ENCODE measurements at regions not wholly inside any gene's neighbourhood (a gene's known extent, or its start where the extent isn't known, plus 50 kb on each side); places are given as distances from the start of the nearest gene placed in this dataset.

DNA sequence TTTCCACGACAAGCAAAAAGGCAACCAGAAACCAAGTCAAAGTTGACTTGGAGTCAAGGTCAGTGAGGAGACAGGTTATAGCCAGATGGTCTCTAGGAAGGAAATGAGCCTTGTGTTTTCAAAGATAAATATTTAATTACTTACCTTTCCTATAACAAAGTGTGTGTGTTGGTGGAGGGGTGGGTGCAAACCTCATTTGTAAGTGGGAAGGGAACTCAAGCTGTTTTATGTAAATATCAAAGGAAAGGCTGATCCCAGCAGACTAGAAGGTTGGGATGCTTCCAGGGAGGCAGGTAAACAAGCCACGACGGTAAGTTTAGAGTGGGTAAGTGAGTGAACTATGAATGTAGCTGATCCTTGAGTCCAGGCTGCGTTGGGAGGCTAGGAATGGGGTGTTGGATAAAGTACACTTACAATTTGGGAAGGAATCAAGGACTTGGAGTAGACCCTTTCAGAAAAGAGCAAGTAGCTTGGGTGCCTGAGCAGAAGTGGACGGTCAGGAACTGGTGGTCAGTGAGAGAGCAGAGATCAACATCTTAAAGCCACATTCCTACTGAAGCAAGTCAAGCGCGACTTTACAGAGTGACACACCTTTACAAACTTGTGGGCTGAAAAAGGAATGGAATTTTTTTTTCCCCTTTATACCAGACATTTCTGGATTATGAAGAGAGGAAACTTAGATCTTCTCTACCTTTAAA is 82.0 kb upstream of the TBL1XR1 start (continued):
- TF ChIP-seq EP300 (IDR thresholded peaks at IDR 0.05; ENCODE audit: low read depth in 2 of 2, low read length in 2 of 2) = peak in 1 of 2 experiments; percentile 17; a peak in 1 of 4 replicates
- no peak for TF ChIP-seq EP300 (CRISPR knock-in tag; IDR thresholded peaks at IDR 0.05; ENCODE audit: borderline replicate concordance)
- TF ChIP-seq PPARG (CRISPR knock-in tag; conservative IDR thresholded peaks at IDR 0.05) = peak; percentile 71

DNA sequence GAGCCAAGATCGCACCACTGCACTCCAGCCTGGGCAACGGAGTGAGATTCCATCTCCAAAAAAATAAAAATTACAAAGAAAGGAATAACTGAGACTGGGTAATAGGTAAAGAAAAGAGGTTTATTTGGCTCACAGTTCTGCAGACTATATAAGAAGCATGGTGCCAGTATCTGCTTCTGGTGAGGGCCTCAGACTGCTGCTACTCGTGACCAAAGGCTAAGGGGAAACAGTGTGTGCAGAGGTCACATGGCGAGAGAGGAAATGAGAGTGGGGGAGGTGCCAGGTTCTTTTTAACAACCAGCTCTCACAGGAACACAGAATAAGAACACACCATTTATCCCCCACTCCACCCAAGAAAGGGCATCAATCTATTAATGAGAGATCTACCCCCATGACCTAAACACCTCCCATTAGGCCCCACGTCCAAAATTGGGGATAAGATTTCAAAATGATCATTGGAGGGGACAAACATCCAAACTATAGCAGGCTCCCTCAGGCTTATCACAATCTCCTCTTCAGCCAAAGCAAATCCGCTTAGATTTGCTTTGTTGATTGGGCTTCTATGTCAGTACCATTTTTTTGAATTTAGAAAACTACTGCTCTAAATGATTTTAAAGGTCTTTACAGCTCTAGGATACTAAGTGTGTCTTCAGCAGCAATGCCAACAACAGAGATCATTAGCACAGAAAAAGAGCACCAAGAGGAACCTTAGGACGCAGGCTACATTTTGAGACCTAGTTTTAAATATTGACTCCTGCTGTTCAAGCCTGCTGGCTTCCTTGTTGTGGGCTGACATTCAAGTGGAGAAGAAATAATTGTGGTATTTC is 84.2 kb upstream of the TBL1XR1 start:
- no TSS peak for BruUV-seq (replicated peaks)
- Histone ChIP-seq H3K9ac (ENCODE audit: insufficient read depth, low read depth, low read length) (no peak overlapping the region), H3K79me2 (ENCODE audit: insufficient read depth, low read length) (no peaks in the 10 kb centered on the region), H2AFZ (ENCODE audit: low read length) (no peak overlapping the region), H4K20me1 (ENCODE audit: insufficient read depth, low read length) (no peaks in the 10 kb centered on the region), H3K4me2 (ENCODE audit: low read depth, low read length) (no peak overlapping the region; the same call in 1 of the 2 replicates), H3K4me1 (ENCODE audit: insufficient read depth, low read length) (peaks cover 75% of the 10 kb centered on the region), H3K27ac (ENCODE audit: extremely low read length, insufficient read depth, low read length) (no peak overlapping the region), H3K9me3 (ENCODE audit: low read length) (no peaks in the 10 kb centered on the region), H3K36me3 (replicated peaks in 1 of 2; ENCODE audit: control insufficient read depth in 1 of 2, insufficient read depth in 2 of 2, low read length in 2 of 2) (no peaks in the 10 kb centered on the region), H3K27me3 (ENCODE audit: control insufficient read depth in 1 of 2, insufficient read depth in 2 of 2, low read length in 2 of 2) (no peaks in the 10 kb centered on the region), H3K4me3 (replicated peaks in 1 of 3; ENCODE audit: insufficient read depth in 1 of 3, low read depth in 2 of 3, low read length in 3 of 3) (no peak overlapping the region)
- FAIRE-seq = no peak
- in situ Hi-C loops (cut with HindIII; ENCODE audit: extremely low pct_ligation_motif_present, low pct_unique_long_range_greater_than_20kb) = no loop called here
- ChIA-PET POLR2A (no interaction called here), CTCF (ENCODE audit: low intra/inter-chr PET ratio, low total read pairs) (no interaction called here)
- 56% methylated on average over 7 of the region's 7 CpGs for WGBS (ENCODE audit: low lambda C conversion rate)
- no peak; the same call in 2 of the 3 replicates for ATAC-seq
- no peak for DNase-seq (ENCODE audit: low spot score)
- intact Hi-C loops (cut with micrococcal nuclease; ENCODE audit: unreplicated experiment) = no loop called here
- no peak for TF ChIP-seq TCF12 (IDR thresholded peaks at IDR 0.05)
- TF ChIP-seq TCF12 (CRISPR knock-in tag; IDR thresholded peaks at IDR 0.05) = no peak
- TF ChIP-seq ZFX (CRISPR knock-in tag; IDR thresholded peaks at IDR 0.05; ENCODE audit: low read depth) = no peak
- TF ChIP-seq NFIB (CRISPR knock-in tag; IDR thresholded peaks at IDR 0.05; ENCODE audit: borderline replicate concordance) = no peak
- TF ChIP-seq MBNL3 (CRISPR knock-in tag; conservative IDR thresholded peaks at IDR 0.05) = no peak
- TF ChIP-seq TFE3 (CRISPR knock-in tag; IDR thresholded peaks at IDR 0.05) = peak; percentile 73
- 0 out of 2 replicates have a peak, but pooled peaks have one; percentile 24 for TF ChIP-seq MAX (IDR thresholded peaks at IDR 0.05)
- 0 out of 2 replicates have a peak, but pooled peaks have one; percentile 28 for TF ChIP-seq ZMYM4 (CRISPR knock-in tag; IDR thresholded peaks at IDR 0.05)
- peak; percentile 89; the same call in 1 of the 2 replicates for TF ChIP-seq ZNF766 (CRISPR knock-in tag; IDR thresholded peaks at IDR 0.05; ENCODE audit: borderline replicate concordance)
- TF ChIP-seq, protein P1, sequence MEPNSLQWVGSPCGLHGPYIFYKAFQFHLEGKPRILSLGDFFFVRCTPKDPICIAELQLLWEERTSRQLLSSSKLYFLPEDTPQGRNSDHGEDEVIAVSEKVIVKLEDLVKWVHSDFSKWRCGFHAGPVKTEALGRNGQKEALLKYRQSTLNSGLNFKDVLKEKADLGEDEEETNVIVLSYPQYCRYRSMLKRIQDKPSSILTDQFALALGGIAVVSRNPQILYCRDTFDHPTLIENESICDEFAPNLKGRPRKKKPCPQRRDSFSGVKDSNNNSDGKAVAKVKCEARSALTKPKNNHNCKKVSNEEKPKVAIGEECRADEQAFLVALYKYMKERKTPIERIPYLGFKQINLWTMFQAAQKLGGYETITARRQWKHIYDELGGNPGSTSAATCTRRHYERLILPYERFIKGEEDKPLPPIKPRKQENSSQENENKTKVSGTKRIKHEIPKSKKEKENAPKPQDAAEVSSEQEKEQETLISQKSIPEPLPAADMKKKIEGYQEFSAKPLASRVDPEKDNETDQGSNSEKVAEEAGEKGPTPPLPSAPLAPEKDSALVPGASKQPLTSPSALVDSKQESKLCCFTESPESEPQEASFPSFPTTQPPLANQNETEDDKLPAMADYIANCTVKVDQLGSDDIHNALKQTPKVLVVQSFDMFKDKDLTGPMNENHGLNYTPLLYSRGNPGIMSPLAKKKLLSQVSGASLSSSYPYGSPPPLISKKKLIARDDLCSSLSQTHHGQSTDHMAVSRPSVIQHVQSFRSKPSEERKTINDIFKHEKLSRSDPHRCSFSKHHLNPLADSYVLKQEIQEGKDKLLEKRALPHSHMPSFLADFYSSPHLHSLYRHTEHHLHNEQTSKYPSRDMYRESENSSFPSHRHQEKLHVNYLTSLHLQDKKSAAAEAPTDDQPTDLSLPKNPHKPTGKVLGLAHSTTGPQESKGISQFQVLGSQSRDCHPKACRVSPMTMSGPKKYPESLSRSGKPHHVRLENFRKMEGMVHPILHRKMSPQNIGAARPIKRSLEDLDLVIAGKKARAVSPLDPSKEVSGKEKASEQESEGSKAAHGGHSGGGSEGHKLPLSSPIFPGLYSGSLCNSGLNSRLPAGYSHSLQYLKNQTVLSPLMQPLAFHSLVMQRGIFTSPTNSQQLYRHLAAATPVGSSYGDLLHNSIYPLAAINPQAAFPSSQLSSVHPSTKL (CRISPR knock-in tag; IDR thresholded peaks at IDR 0.05) = peak; percentile 24; the same call in 1 of the 2 replicates
- TF ChIP-seq GMEB1 (CRISPR knock-in tag; IDR thresholded peaks at IDR 0.05; ENCODE audit: borderline replicate concordance) = no peak
